IPS DF 4.7 (cell line): ENCODE measurements at regions not wholly inside any gene's neighbourhood (a gene's known extent, or its start where the extent isn't known, plus 50 kb on each side); places are given as distances from the start of the nearest gene placed in this dataset.

Experiments used
- DNase-seq: peaks from one replicate; pipeline ENCODE4 v3.0.0-alpha.2; 2013; ENCODE audit warnings: low spot score; ENCODE audit errors: extremely low read depth

GRCh38 chr5:52497133-52497693 lies 290.5 kb upstream of the ITGA1 start:
- DNase-seq = no peak

DNA sequence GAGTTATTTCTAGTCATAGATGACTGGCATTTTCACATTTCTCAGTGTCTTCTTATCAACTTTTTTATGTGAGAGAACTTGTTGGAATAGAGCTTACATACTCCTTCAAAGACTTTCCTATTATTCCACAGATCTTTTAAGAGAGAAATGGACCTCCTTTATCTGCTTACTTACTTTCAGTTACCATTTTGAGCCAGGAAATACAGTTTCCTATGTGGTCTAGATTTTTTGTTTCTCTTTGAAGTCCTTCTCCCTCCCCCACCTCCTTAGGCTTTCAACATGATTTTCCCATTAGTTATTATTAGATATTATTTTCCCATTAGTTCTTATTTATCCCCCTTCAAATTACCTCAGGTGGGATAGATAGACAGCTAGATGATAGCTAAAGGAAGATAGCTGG lies 289.1 kb upstream of the ITGA1 start:
- no peak for DNase-seq

DNA sequence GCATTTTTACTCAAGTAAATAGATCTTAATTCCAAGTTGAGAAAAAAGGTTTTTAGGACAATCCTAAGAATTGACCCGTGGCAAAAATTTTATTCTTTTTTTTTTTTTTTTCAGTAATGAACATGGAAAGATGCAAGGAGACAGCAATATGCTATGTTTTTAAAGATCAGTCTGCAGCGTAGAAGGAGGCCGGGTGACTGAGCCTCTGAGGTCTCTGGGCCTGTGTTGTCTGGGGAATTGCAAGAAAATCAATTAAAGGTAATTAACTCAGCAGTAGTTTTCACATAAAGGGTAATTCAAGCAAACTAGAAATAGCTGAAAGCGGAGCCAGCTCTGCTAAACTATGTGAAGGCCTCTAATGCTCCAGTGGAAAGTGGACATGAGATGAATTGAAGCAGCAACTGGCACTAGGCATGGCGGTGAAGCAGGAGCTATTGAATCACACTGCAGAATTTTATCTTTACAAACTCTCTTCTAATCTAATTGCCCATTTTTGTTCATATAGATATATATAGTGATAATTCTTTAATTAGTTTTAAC lies 285.2 kb upstream of the ITGA1 start:
- DNase-seq = no peak

GRCh38 chr5:52504584-52505240 lies 283.0 kb upstream of the ITGA1 start:
- DNase-seq = no peak

DNA sequence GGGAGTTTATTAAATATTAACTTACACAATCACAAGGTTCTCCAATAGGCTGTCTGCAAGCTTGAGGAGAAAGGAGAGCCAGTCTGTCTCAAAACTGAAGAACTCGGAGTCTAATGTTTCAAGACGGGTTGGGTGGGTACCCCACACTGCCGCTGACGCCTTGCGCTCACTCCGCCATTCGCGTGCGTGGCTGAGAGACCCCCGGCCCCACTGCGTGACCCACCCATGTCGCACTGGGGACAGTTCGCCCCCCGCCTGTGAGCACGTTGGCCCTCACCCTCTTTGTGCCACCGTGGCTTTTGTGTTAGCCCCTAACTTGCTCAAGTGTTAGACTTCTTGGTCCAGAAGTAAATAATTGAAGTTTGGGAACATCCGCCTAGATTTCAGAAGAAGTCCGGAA lies 270.0 kb upstream of the ITGA1 start:
- DNase-seq = no peak

- no peak for DNase-seq
Measured at GRCh38 chr5:52520171-52520570, 267.5 kb upstream of the ITGA1 start.

- no peak for DNase-seq
Measured at GRCh38 chr5:52521236-52521635, 266.5 kb upstream of the ITGA1 start.

DNA sequence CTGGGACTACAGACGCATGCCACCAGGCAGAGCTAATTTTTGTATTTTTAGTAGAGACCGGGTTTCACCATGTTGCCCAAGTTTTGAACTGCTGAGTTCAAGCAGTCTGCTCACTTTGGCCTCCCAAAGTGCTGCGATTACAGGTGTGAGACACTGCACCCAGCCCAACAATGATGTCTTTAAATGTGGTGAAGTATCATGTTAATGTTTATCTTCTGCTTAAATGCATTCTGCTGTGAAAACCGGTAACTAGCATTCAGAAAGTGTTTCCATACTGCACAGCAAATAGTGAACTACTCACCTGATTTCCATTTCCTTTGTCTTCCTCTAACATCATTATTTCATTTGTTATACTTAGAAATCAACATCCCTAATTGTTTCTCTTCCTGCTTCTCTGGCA lies 264.0 kb upstream of the ITGA1 start:
- DNase-seq = no peak

- DNase-seq = no peak
Measured at GRCh38 chr5:52531105-52531504, 256.6 kb upstream of the ITGA1 start.

DNA sequence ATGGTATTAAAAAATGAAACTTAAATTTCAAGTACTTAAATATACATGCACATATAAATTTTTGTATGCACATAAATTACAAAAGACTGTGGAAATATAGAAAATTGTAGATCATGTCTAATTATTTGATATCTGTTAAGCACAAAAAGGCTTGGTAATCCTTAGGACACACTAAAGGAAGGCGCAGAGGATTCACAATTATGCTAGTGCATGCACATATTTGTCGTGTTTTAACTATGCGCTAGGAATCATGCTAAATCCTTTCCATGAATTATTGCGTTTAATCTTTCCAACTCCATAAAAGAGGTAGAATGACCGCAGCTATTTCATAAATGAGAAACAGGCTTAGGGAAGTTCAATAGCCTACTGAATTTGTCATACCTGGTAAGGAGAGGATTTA lies 244.1 kb upstream of the ITGA1 start:
- no peak for DNase-seq

- no peak for DNase-seq
Measured at GRCh38 chr5:52544738-52545137, 243.0 kb upstream of the ITGA1 start.

- DNase-seq = no peak
Measured at GRCh38 chr5:52554293-52554692, 233.4 kb upstream of the ITGA1 start.

DNA sequence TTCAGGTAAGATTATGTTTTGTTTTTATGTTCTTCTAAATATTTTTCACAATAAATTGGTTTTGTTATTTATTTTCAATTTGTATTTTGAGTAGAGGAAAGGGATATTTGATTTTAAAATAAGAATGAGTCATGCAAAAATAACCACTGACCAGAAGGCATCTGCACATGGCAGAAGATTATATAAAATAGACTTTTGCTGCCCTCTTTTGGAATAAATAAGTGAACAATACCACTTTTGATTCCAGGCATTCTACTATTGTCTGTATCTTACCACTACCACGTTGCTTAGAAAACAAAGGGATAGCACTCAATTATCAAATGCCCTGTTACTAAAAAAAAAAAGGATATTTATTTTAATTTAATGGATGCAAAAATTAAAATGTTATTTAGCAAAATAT lies 227.3 kb upstream of the ITGA1 start:
- DNase-seq = no peak

DNA sequence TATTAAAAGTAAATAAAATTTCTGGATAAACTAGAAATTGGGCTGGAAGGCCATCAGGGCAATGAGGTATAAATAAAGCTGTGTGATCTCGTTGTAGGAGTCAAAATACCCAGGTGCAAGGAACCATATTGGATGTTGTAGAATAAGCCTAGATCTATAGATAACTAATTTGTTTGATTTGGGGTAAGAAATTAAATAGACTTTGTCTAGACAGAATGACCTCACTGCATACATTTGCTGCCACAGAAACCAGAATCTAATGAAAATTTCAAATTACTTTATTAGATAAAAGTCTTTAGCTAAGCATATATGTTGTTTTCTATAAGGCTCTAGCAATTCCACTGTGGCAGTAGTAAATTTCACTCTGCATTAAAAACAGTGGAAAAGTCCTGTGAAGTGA lies 225.2 kb upstream of the ITGA1 start:
- no peak for DNase-seq

DNA sequence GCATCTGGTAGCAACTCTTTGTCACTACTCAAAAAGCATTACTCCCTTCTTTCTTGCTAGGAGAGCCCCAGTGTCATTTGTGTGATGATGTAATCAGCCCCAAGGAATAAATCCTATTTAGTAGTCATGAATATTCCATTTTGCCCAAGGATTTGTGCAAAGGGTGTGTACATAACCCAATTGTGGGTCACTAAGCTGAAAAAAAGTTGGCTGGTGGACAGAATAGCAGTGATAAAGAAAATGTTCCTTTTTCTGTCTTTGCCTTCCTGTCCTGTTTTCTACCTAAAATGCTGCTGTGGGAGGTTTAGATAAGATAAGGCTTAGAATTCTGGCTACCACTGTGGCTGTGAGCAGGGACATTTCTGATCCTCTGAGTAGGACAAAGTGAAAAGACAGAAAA lies 223.1 kb upstream of the ITGA1 start:
- no peak for DNase-seq

DNA sequence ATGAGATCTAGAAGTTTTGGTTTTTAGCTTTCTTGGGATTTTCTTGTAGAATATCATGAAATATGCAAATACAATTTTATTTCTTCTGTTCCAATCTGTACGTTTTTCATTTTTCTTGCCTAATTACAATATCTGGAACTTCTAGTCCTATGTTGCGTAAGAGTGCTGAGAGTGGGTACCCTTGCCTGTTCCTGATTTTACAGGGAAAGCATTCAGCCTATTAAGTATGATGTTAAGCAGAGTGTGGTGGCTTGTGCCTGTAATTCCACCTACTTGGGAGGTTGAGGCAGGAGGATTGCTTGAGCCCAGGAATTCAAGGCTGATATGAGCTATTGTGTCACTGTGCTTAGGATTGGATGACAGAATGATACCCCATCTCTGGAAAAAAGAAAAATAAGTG lies 210.2 kb upstream of the ITGA1 start:
- no peak for DNase-seq

DNA sequence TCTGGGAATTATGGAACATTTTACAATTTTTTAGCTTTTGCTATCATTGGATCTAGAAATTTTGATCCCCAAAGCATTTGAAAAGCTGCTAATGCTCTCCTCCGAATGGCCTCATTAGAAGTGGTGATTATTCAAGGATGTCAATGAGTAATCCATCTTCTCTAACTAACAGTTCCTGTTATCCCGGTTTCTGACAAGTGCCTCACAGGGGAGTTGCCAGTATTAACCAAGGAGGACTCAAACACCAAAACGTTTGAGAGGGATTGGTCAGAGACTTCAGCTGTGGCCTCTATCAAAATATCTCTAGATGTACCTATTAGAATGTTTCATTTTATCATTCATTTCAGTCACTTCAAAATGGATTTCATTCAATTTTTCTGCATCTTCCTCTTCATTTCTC lies 208.3 kb upstream of the ITGA1 start:
- no peak for DNase-seq

GRCh38 chr5:52580921-52581320 lies 206.8 kb upstream of the ITGA1 start:
- no peak for DNase-seq

DNA sequence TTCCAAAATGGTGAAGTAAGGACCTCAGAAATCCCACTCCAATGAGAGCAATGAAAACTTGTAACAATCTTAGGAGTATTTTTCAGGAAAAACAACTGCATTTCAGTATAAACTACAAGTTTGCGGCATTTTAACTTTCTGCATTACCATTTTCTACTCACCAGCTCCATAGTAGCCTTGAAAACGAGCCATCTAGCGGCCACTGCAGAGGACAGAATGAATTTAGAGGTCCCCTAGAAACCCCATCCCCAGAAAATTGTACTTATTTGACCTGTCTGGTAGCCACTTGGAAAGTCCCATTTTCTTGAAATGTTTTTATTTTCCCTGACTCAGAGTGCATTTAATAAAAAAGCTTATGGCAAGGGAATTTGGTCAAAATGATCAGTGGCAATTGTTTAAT lies 205.4 kb upstream of the ITGA1 start:
- DNase-seq = peak; percentile 2

- no peak for DNase-seq
Measured at GRCh38 chr5:52587131-52587530, 200.6 kb upstream of the ITGA1 start.

DNA sequence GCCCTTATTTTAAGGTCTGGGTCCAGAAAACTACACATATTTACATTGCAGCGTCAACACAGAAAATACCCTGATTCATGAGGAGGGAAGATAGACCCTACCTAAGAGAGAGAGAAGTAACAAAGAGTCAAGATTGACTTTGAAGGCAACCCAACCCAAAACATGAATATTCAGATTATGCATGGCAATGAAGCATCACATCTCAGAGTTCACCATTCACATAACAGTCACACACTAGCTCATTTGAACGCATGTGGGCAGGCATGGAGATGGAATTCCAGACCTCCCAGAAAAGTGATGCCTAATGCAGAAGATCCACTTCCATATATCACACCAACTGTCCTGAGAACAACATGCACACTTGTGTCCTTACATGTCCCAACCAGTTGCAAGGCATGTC lies 190.1 kb upstream of the ITGA1 start:
- DNase-seq = no peak

- no peak for DNase-seq
Measured at GRCh38 chr5:52598968-52599367, 188.7 kb upstream of the ITGA1 start.

- no peak for DNase-seq
Measured at GRCh38 chr5:52603778-52604554, 183.8 kb upstream of the ITGA1 start.
